ENCODE measurements at regions not wholly inside any gene's neighbourhood (a gene's known extent, or its start where the extent isn't known, plus 50 kb on each side); places are given as distances from the start of the nearest gene placed in this dataset.

- Histone ChIP-seq H3K9me3 (replicated peaks; ENCODE audit: control insufficient read depth, low read depth, low read length) (no peaks in the 10 kb centered on the region), H3K4me3 (ENCODE audit: low read length) (no peak overlapping the region), H3K27me3 (ENCODE audit: control insufficient read depth, insufficient read depth, low read length) (no peaks in the 10 kb centered on the region), H3K4me1 (ENCODE audit: control insufficient read depth, insufficient read depth, low read length) (peaks cover 94% of the 10 kb centered on the region), H3K27ac (ENCODE audit: low read length) (no peak overlapping the region), H3K36me3 (ENCODE audit: control insufficient read depth, insufficient read depth, low read length) (peaks cover 11% of the 10 kb centered on the region)
- no peak for DNase-seq
- WGBS (ENCODE audit: insufficient coverage): 52% methylated on average over 5 of the region's 12 CpGs
Measured at GRCh38 chr17:77390870-77391269, 250.1 kb downstream of the SEC14L1 start.

GRCh38 chr17:77391668-77392375 lies 251.1 kb downstream of the SEC14L1 start:
- Histone ChIP-seq H3K9me3 (replicated peaks; ENCODE audit: control insufficient read depth, low read depth, low read length) (no peaks in the 10 kb centered on the region), H3K36me3 (ENCODE audit: control insufficient read depth, insufficient read depth, low read length) (peaks cover 7% of the 10 kb centered on the region), H3K4me1 (ENCODE audit: control insufficient read depth, insufficient read depth, low read length) (peaks cover 94% of the 10 kb centered on the region), H3K27me3 (ENCODE audit: control insufficient read depth, insufficient read depth, low read length) (no peaks in the 10 kb centered on the region), H3K4me3 (ENCODE audit: low read length) (no peak overlapping the region), H3K27ac (ENCODE audit: low read length) (peak overlapping the region; percentile 66)
- WGBS (ENCODE audit: insufficient coverage): 40% methylated on average over 1 of the region's 7 CpGs
- peak; percentile 91 for DNase-seq

GRCh38 chr17:77392376-77393273 lies 251.9 kb downstream of the SEC14L1 start:
- no peak overlapping the region for H3K4me3 ChIP-seq (ENCODE audit: low read length)
- peak; percentile 72 for DNase-seq

GRCh38 chr17:77393274-77393600 lies 252.5 kb downstream of the SEC14L1 start:
- no CpG with 5 or more reads among the region's 5 CpGs for WGBS (ENCODE audit: insufficient coverage)
- H3K4me1 ChIP-seq (ENCODE audit: control insufficient read depth, insufficient read depth, low read length): peaks cover 89% of the 10 kb centered on the region

More at GRCh38 chr17:77392376-77393273, 251.9 kb downstream of the SEC14L1 start:
- 17% methylated on average over 13 of the region's 16 CpGs for WGBS (ENCODE audit: insufficient coverage)
- peaks cover 91% of the 10 kb centered on the region for H3K4me1 ChIP-seq (ENCODE audit: control insufficient read depth, insufficient read depth, low read length)
- H3K27ac ChIP-seq (ENCODE audit: low read length): peak overlapping the region; percentile 66
- H3K36me3 ChIP-seq (ENCODE audit: control insufficient read depth, insufficient read depth, low read length): peaks cover 6% of the 10 kb centered on the region
- H3K27me3 ChIP-seq (ENCODE audit: control insufficient read depth, insufficient read depth, low read length): no peaks in the 10 kb centered on the region
- no peaks in the 10 kb centered on the region for H3K9me3 ChIP-seq (replicated peaks; ENCODE audit: control insufficient read depth, low read depth, low read length)

GRCh38 chr17:77393867-77394539 lies 253.2 kb downstream of the SEC14L1 start:
- Histone ChIP-seq H3K9me3 (replicated peaks; ENCODE audit: control insufficient read depth, low read depth, low read length) (no peaks in the 10 kb centered on the region), H3K4me1 (ENCODE audit: control insufficient read depth, insufficient read depth, low read length) (peaks cover 89% of the 10 kb centered on the region), H3K27me3 (ENCODE audit: control insufficient read depth, insufficient read depth, low read length) (no peaks in the 10 kb centered on the region), H3K4me3 (ENCODE audit: low read length) (no peak overlapping the region), H3K36me3 (ENCODE audit: control insufficient read depth, insufficient read depth, low read length) (peaks cover 11% of the 10 kb centered on the region), H3K27ac (ENCODE audit: low read length) (peak overlapping the region; percentile 81)
- DNase-seq: no peak
- 77% methylated on average over 7 of the region's 10 CpGs for WGBS (ENCODE audit: insufficient coverage)

More at GRCh38 chr17:77393274-77393600, 252.5 kb downstream of the SEC14L1 start:
- Histone ChIP-seq H3K27me3 (ENCODE audit: control insufficient read depth, insufficient read depth, low read length) (no peaks in the 10 kb centered on the region), H3K27ac (ENCODE audit: low read length) (peak overlapping the region; percentile 66), H3K9me3 (replicated peaks; ENCODE audit: control insufficient read depth, low read depth, low read length) (no peaks in the 10 kb centered on the region), H3K36me3 (ENCODE audit: control insufficient read depth, insufficient read depth, low read length) (peaks cover 9% of the 10 kb centered on the region), H3K4me3 (ENCODE audit: low read length) (no peak overlapping the region)
- DNase-seq: no peak

- peaks cover 19% of the 10 kb centered on the region for H3K36me3 ChIP-seq (ENCODE audit: control insufficient read depth, insufficient read depth, low read length)
- no peaks in the 10 kb centered on the region for H3K27me3 ChIP-seq (ENCODE audit: control insufficient read depth, insufficient read depth, low read length)
Measured at GRCh38 chr17:77394540-77395295, 253.9 kb downstream of the SEC14L1 start.

GRCh38 chr17:77395501-77396048 lies 254.8 kb downstream of the SEC14L1 start:
- Histone ChIP-seq H3K9me3 (replicated peaks; ENCODE audit: control insufficient read depth, low read depth, low read length) (no peaks in the 10 kb centered on the region), H3K4me1 (ENCODE audit: control insufficient read depth, insufficient read depth, low read length) (peaks cover 91% of the 10 kb centered on the region), H3K4me3 (ENCODE audit: low read length) (no peak overlapping the region), H3K27me3 (ENCODE audit: control insufficient read depth, insufficient read depth, low read length) (no peaks in the 10 kb centered on the region), H3K27ac (ENCODE audit: low read length) (peak overlapping the region; percentile 20), H3K36me3 (ENCODE audit: control insufficient read depth, insufficient read depth, low read length) (peaks cover 19% of the 10 kb centered on the region)
- no peak for DNase-seq
- 50% methylated on average over 6 of the region's 14 CpGs for WGBS (ENCODE audit: insufficient coverage)

More at GRCh38 chr17:77394540-77395295, 253.9 kb downstream of the SEC14L1 start:
- 69% methylated on average over 9 of the region's 15 CpGs for WGBS (ENCODE audit: insufficient coverage)
- Histone ChIP-seq H3K4me3 (ENCODE audit: low read length) (no peak overlapping the region), H3K4me1 (ENCODE audit: control insufficient read depth, insufficient read depth, low read length) (peaks cover 89% of the 10 kb centered on the region), H3K27ac (ENCODE audit: low read length) (peak overlapping the region; percentile 81), H3K9me3 (replicated peaks; ENCODE audit: control insufficient read depth, low read depth, low read length) (no peaks in the 10 kb centered on the region)
- peak; percentile 73 for DNase-seq

- Histone ChIP-seq H3K4me1 (ENCODE audit: control insufficient read depth, insufficient read depth, low read length) (peaks cover 86% of the 10 kb centered on the region), H3K27me3 (ENCODE audit: control insufficient read depth, insufficient read depth, low read length) (no peaks in the 10 kb centered on the region), H3K27ac (ENCODE audit: low read length) (no peak overlapping the region), H3K36me3 (ENCODE audit: control insufficient read depth, insufficient read depth, low read length) (peaks cover 17% of the 10 kb centered on the region), H3K9me3 (replicated peaks; ENCODE audit: control insufficient read depth, low read depth, low read length) (no peaks in the 10 kb centered on the region), H3K4me3 (ENCODE audit: low read length) (no peak overlapping the region)
- DNase-seq: no peak
- WGBS (ENCODE audit: insufficient coverage): 73% methylated on average over 7 of the region's 9 CpGs
Measured at GRCh38 chr17:77396610-77397009, 255.8 kb downstream of the SEC14L1 start.

GRCh38 chr17:77398274-77398673 lies 257.5 kb downstream of the SEC14L1 start:
- Histone ChIP-seq H3K4me3 (ENCODE audit: low read length) (no peak overlapping the region), H3K27me3 (ENCODE audit: control insufficient read depth, insufficient read depth, low read length) (no peaks in the 10 kb centered on the region), H3K4me1 (ENCODE audit: control insufficient read depth, insufficient read depth, low read length) (peaks cover 79% of the 10 kb centered on the region), H3K36me3 (ENCODE audit: control insufficient read depth, insufficient read depth, low read length) (peaks cover 33% of the 10 kb centered on the region), H3K9me3 (replicated peaks; ENCODE audit: control insufficient read depth, low read depth, low read length) (no peaks in the 10 kb centered on the region), H3K27ac (ENCODE audit: low read length) (no peak overlapping the region)
- 100% methylated on average over 2 of the region's 11 CpGs for WGBS (ENCODE audit: insufficient coverage)
- DNase-seq: no peak

All from muscle of leg (tissue), 3 donors.